ENCODE measurements at regions not wholly inside any gene's neighbourhood (a gene's known extent, or its start where the extent isn't known, plus 50 kb on each side); places are given as distances from the start of the nearest gene placed in this dataset.

DNA sequence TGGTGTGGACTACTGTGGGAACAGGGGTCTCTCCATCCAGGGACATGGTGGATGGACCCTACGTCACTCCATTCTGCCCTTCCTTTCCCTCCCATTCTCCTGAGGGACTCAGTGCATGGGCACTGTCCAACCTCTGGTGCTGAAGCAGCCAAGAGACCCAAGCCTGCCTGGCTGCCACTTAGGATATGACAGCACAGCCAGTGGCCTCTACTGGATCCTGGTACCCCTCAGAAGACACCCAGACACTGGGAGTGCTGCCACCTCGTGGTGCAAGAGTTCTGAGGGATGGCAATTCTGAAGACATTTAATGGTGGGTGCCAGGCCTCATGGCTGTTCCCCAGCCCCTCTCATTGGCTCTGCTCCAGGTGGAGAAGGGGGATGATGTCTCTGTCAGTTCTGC is 767.8 kb downstream of the SPATA31A6 start:
- TF ChIP-seq, protein P1, sequence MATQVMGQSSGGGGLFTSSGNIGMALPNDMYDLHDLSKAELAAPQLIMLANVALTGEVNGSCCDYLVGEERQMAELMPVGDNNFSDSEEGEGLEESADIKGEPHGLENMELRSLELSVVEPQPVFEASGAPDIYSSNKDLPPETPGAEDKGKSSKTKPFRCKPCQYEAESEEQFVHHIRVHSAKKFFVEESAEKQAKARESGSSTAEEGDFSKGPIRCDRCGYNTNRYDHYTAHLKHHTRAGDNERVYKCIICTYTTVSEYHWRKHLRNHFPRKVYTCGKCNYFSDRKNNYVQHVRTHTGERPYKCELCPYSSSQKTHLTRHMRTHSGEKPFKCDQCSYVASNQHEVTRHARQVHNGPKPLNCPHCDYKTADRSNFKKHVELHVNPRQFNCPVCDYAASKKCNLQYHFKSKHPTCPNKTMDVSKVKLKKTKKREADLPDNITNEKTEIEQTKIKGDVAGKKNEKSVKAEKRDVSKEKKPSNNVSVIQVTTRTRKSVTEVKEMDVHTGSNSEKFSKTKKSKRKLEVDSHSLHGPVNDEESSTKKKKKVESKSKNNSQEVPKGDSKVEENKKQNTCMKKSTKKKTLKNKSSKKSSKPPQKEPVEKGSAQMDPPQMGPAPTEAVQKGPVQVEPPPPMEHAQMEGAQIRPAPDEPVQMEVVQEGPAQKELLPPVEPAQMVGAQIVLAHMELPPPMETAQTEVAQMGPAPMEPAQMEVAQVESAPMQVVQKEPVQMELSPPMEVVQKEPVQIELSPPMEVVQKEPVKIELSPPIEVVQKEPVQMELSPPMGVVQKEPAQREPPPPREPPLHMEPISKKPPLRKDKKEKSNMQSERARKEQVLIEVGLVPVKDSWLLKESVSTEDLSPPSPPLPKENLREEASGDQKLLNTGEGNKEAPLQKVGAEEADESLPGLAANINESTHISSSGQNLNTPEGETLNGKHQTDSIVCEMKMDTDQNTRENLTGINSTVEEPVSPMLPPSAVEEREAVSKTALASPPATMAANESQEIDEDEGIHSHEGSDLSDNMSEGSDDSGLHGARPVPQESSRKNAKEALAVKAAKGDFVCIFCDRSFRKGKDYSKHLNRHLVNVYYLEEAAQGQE (IDR thresholded peaks at IDR 0.05; ENCODE audit: low read depth) = peak; percentile 79
- peak; percentile 25; the same call in 1 of the 2 replicates for TF ChIP-seq RAD21 (IDR thresholded peaks at IDR 0.05; ENCODE audit: low read depth)
